Peyer's patch (tissue), 4 donors: ENCODE measurements at regions not wholly inside any gene's neighbourhood (a gene's known extent, or its start where the extent isn't known, plus 50 kb on each side); places are given as distances from the start of the nearest gene placed in this dataset.

Source experiments
- CTCF ChIP-seq, 6 experiments: fragments of 450-650 bp in 4 of 6; fragments of 200-600 bp in 2 of 6; sonication (generic) in 1 of 6; IDR thresholded peaks; one replicate each; pipeline ENCODE4 v1.5.1; 2017 to 2019; ENCODE audit warnings: antibody characterized with exemption in 6 of 6, mild to moderate bottlenecking in 3 of 6, moderate library complexity in 1 of 6
- POLR2A ChIP-seq, 2 donors: fragments of 450-650 bp; IDR thresholded peaks; one replicate each; pipeline ENCODE4 v1.5.1; 2017; ENCODE audit warnings: antibody characterized with exemption in 2 of 2, mild to moderate bottlenecking in 2 of 2, moderate library complexity in 2 of 2

DNA sequence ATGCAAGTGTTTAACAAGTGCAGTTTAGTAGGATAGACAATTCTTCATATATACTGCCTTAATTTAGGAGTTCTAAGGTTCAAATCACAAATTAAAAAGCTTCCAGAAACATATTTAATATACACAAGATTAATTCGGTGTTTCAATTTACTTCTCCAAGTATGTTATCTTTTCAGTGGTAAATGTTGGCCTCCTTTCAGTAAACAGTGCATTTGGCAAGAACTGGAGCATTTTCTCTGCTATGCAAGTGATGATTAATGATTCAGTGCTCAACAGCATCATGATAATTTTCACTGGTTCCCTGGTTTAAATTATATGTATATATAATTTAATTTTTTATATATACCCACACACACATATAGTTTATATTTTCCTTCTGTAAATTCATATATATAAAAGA lies 541.7 kb downstream of the EFNA5 start:
- TF ChIP-seq CTCF (IDR thresholded peaks at IDR 0.05) (no peak), POLR2A (IDR thresholded peaks at IDR 0.05) (no peak)
